ENCODE measurements at regions not wholly inside any gene's neighbourhood (a gene's known extent, or its start where the extent isn't known, plus 50 kb on each side); places are given as distances from the start of the nearest gene placed in this dataset.

DNA sequence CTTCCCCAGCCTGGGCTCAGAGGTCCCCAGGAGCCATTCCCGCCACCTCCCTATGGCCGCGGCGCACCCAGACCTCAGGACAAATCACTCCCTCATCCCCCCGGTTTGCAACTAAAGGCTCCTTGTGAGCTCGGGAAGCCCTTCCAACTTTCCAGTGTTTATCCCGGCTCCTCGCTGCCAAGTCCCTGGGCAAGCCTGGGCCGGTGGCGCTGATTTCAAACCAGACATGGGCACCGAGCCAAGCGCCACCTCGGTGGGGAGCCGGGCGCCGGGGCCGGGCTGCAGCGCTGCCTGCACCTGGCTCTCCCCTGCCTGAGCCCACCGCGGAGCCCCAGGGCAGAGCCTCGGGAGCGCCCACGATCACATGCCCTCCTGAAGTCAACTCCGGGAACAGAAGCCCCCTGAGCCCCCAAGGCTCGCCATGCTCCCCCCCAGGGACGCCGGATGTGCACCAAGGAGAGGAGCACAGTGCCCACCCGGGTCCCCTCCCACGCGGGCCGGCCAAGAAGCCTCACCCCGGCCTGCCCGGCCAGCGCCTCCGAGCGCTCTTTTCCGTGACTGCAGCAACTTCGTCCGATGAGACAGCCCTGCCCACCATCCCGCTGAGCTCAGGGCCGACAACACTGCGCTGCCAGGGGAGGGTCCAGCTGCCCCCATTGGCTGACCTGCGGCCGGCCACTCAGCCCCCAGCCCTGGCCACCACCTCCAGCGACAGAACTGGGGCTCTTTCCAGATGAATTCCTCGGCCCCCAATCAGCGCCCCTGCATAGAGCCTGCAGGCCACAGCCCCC is 50.0 kb downstream of the NCOR2 start:
- TF ChIP-seq, protein P1, sequence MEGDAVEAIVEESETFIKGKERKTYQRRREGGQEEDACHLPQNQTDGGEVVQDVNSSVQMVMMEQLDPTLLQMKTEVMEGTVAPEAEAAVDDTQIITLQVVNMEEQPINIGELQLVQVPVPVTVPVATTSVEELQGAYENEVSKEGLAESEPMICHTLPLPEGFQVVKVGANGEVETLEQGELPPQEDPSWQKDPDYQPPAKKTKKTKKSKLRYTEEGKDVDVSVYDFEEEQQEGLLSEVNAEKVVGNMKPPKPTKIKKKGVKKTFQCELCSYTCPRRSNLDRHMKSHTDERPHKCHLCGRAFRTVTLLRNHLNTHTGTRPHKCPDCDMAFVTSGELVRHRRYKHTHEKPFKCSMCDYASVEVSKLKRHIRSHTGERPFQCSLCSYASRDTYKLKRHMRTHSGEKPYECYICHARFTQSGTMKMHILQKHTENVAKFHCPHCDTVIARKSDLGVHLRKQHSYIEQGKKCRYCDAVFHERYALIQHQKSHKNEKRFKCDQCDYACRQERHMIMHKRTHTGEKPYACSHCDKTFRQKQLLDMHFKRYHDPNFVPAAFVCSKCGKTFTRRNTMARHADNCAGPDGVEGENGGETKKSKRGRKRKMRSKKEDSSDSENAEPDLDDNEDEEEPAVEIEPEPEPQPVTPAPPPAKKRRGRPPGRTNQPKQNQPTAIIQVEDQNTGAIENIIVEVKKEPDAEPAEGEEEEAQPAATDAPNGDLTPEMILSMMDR (IDR thresholded peaks at IDR 0.05; ENCODE audit: borderline replicate concordance, insufficient read depth, low read depth, low read length) = no peak
- no peak overlapping the region for H3K4me3 ChIP-seq (ENCODE audit: low read depth, low read length)

DNA sequence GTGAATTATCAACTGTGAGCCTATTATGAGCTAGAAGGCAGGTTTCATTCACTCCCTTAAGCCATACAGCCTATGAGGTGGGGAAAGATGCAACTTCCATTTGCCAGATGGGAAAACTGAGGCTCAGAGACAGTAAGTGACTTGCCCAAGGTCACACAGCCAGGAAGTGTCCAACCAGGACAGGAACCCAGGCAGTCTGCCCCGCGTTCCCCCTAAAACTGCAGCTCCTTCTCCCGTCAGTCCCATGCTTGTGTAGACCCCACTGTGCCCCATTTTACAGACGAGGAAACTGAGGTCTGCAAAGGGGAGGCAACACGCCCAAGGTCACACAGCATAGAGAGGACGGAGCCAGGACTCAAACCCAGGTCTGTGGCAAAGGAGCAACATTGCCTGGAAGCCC is 50.6 kb downstream of the NCOR2 start:
- no peak overlapping the region for H3K4me3 ChIP-seq (ENCODE audit: low read depth, low read length)
- TF ChIP-seq, protein P1 (IDR thresholded peaks at IDR 0.05; ENCODE audit: borderline replicate concordance, insufficient read depth, low read depth, low read length) = no peak

GRCh38 chr12:124515981-124516380 is 51.4 kb downstream of the NCOR2 start:
- H3K4me3 ChIP-seq (ENCODE audit: low read depth, low read length) = no peak overlapping the region
- TF ChIP-seq, protein P1 (IDR thresholded peaks at IDR 0.05; ENCODE audit: borderline replicate concordance, insufficient read depth, low read depth, low read length) = no peak

- TF ChIP-seq, protein P1 (IDR thresholded peaks at IDR 0.05; ENCODE audit: borderline replicate concordance, insufficient read depth, low read depth, low read length) = no peak
- H3K4me3 ChIP-seq (ENCODE audit: low read depth, low read length) = no peak overlapping the region
These were observed 52.1 kb downstream of the NCOR2 start for GRCh38 chr12:124514996-124515932.

GRCh38 chr12:124514145-124514995 is 53.0 kb downstream of the NCOR2 start:
- no peak overlapping the region for H3K4me3 ChIP-seq (ENCODE audit: low read depth, low read length)
- TF ChIP-seq, protein P1 (IDR thresholded peaks at IDR 0.05; ENCODE audit: borderline replicate concordance, insufficient read depth, low read depth, low read length) = no peak

DNA sequence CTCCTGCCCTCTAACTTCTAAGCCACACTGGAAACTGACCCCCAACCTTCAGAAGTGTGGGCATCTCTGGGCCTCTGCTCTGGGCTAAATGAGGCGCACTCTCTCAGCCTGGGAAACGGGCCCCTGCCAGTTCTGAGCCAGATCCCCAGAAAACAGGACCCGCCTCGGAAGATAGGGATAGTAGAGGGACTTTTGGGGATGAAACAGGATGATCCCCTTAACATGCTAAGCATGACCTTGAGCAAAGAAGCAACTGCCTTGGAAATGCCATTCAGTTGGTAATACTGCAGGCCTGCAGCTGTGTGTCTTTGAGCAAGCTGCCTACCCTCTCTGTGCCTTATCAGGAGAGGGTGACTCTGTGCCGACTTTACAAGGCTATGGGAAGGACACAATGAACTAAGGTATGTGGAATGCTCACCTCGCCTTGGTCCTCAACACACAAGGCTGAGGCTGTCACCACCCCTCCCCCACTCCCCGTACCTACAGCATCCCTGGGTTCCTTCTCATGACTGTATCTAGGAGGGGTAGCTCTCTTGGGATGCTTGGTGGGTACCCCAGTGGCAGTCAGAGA is 54.0 kb downstream of the NCOR2 start:
- TF ChIP-seq, protein P1 (IDR thresholded peaks at IDR 0.05; ENCODE audit: borderline replicate concordance, insufficient read depth, low read depth, low read length) = no peak
- no peak overlapping the region for H3K4me3 ChIP-seq (ENCODE audit: low read depth, low read length)

Data from GM12875 (cell line).